H9 (cell line): ENCODE measurements at regions not wholly inside any gene's neighbourhood (a gene's known extent, or its start where the extent isn't known, plus 50 kb on each side); places are given as distances from the start of the nearest gene placed in this dataset.
A peak's percentile ranks its signal among the peaks of the same experiment; 100 is the strongest.

Experiments
- DNase-seq: peaks from one replicate; pipeline ENCODE4 v3.0.0-alpha.2; 2017
- H2AFZ ChIP-seq: one replicate; pipeline ENCODE4 v1.6.1; 2013; ENCODE audit warnings: mild to moderate bottlenecking, low read length, control low read depth, moderate library complexity
- H2AK5ac ChIP-seq: 2 replicates; pipeline ENCODE4 v1.6.1; 2013; ENCODE audit warnings: low read length, control low read depth, mixed read lengths; ENCODE audit not compliant: insufficient read length
- H2BK120ac ChIP-seq: one replicate; pipeline ENCODE4 v1.6.1; 2013; ENCODE audit warnings: low read depth, mild to moderate bottlenecking, low read length, control low read depth, inconsistent platforms; ENCODE audit not compliant: poor library complexity, severe bottlenecking
- H2BK12ac ChIP-seq: 2 replicates; pipeline ENCODE4 v1.6.1; 2013; ENCODE audit warnings: low read length, control low read depth, mixed read lengths, low read depth; ENCODE audit not compliant: insufficient read length
- H2BK15ac ChIP-seq: 2 replicates; pipeline ENCODE4 v1.6.1; 2013; ENCODE audit warnings: low read depth, low read length, control low read depth
- H2BK20ac ChIP-seq: one replicate; pipeline ENCODE4 v1.6.1; 2013; ENCODE audit warnings: low read depth, mild to moderate bottlenecking, low read length, control low read depth, inconsistent platforms; ENCODE audit not compliant: poor library complexity, severe bottlenecking
- H2BK5ac ChIP-seq: 2 replicates; pipeline ENCODE4 v1.6.1; 2013; ENCODE audit warnings: low read length, control low read depth, mixed read lengths; ENCODE audit not compliant: insufficient read length
- H3K14ac ChIP-seq: 2 replicates; pipeline ENCODE4 v1.6.1; 2013; ENCODE audit warnings: low read length, control low read depth; ENCODE audit not compliant: insufficient read depth
- H3K18ac ChIP-seq: 2 replicates; pipeline ENCODE4 v1.6.1; 2013; ENCODE audit warnings: low read depth, mild to moderate bottlenecking, mixed read lengths, low read length, control low read depth; ENCODE audit not compliant: insufficient read length
- H3K23ac ChIP-seq: 2 replicates; pipeline ENCODE4 v1.6.1; 2013; ENCODE audit warnings: low read length, control low read depth, mixed read lengths, low read depth; ENCODE audit not compliant: insufficient read length
- H3K23me2 ChIP-seq: 2 replicates; pipeline ENCODE4 v1.6.1; 2013; ENCODE audit warnings: low read depth, mild to moderate bottlenecking, mixed read lengths, low read length, control low read depth; ENCODE audit not compliant: insufficient read length, poor library complexity, severe bottlenecking
- H3K27ac ChIP-seq: 2 replicates; pipeline ENCODE4 v1.5.1; 2013; ENCODE audit warnings: low read length, control low read depth, mixed read lengths, low read depth; ENCODE audit not compliant: insufficient read length
- H3K27me3 ChIP-seq: 2 replicates; pipeline ENCODE4 v1.6.1; 2013; ENCODE audit warnings: low read length, control low read depth, inconsistent platforms; ENCODE audit not compliant: insufficient read depth
- H3K4ac ChIP-seq: 2 replicates; pipeline ENCODE4 v1.6.1; 2013; ENCODE audit warnings: low read depth, mild to moderate bottlenecking, control low read depth, inconsistent platforms, low read length, moderate library complexity
- H3K4me1 ChIP-seq: 2 replicates; pipeline ENCODE4 v1.6.1; 2013; ENCODE audit warnings: low read length, control low read depth, inconsistent platforms; ENCODE audit not compliant: insufficient read depth
- H3K4me2 ChIP-seq: 2 replicates; pipeline ENCODE4 v1.6.1; 2013; ENCODE audit warnings: low read length, control low read depth, mixed read lengths; ENCODE audit not compliant: insufficient read length, insufficient read depth
- H3K56ac ChIP-seq: 2 replicates; pipeline ENCODE4 v1.6.1; 2013; ENCODE audit warnings: low read depth, mild to moderate bottlenecking, mixed read lengths, low read length, control low read depth; ENCODE audit not compliant: insufficient read length
- H3K79me1 ChIP-seq: 2 replicates; pipeline ENCODE4 v1.6.1; 2013; ENCODE audit warnings: low read depth, mild to moderate bottlenecking, moderate library complexity, low read length, control low read depth, inconsistent platforms; ENCODE audit not compliant: insufficient read depth, poor library complexity, severe bottlenecking
- H3K79me2 ChIP-seq: 2 replicates; pipeline ENCODE4 v1.6.1; 2013; ENCODE audit warnings: low read length, control low read depth, inconsistent platforms; ENCODE audit not compliant: insufficient read depth
- H3K9ac ChIP-seq: 2 replicates; pipeline ENCODE4 v1.6.1; 2013; ENCODE audit warnings: low read length, control low read depth, mixed read lengths; ENCODE audit not compliant: insufficient read length; ENCODE audit errors: extremely low read depth
- H3K9me3 ChIP-seq: one replicate; pipeline ENCODE4 v1.6.1; 2013; ENCODE audit warnings: low read depth, low read length, inconsistent platforms; ENCODE audit not compliant: control insufficient read depth
- H3T11ph ChIP-seq: one replicate; pipeline ENCODE4 v1.6.1; 2013; ENCODE audit warnings: mild to moderate bottlenecking, low read length, control low read depth, inconsistent platforms
- H4K20me1 ChIP-seq: one replicate; pipeline ENCODE4 v1.6.1; 2013; ENCODE audit not compliant: control insufficient read depth, insufficient read length, insufficient read depth
- H4K5ac ChIP-seq: 2 replicates; pipeline ENCODE4 v1.6.1; 2013; ENCODE audit warnings: low read depth, mild to moderate bottlenecking, mixed read lengths, low read length, control low read depth; ENCODE audit not compliant: insufficient read length
- H4K8ac ChIP-seq: replicated peaks from 2 replicates; pipeline ENCODE4 v1.6.1; 2013; ENCODE audit warnings: low read length, control low read depth, mixed read lengths, low read depth; ENCODE audit not compliant: insufficient read length
- H4K91ac ChIP-seq: 2 replicates; pipeline ENCODE4 v1.6.1; 2013; ENCODE audit warnings: low read depth, mild to moderate bottlenecking, moderate library complexity, mixed read lengths, low read length, control low read depth; ENCODE audit not compliant: insufficient read length
- H3K27ac Mint-ChIP-seq, 3 experiments: 2 replicates in 2 of 3; 3 replicates in 1 of 3; pipeline ENCODE4 v1.8.0; 2020 to 2021; ENCODE audit warnings: mixed read lengths in 3 of 3, mild to moderate bottlenecking in 1 of 3, moderate library complexity in 1 of 3
- H3K27me3 Mint-ChIP-seq: 2 replicates; pipeline ENCODE4 v1.8.0; 2021; ENCODE audit warnings: low read depth, mild to moderate bottlenecking, moderate library complexity, mixed read lengths
- H3K36me3 Mint-ChIP-seq, 3 experiments: 2 replicates in 2 of 3; 3 replicates in 1 of 3; pipeline ENCODE4 v1.8.0; 2020 to 2021; ENCODE audit warnings: low read depth in 3 of 3, mixed read lengths in 3 of 3; ENCODE audit not compliant: insufficient read depth in 1 of 3
- H3K4me1 Mint-ChIP-seq, 2 experiments: 2 replicates each; pipeline ENCODE4 v1.8.0; 2020; ENCODE audit warnings: mixed read lengths in 2 of 2
- H3K4me3 Mint-ChIP-seq, 2 experiments: 2 replicates in 1 of 2; 3 replicates in 1 of 2; pipeline ENCODE4 v1.8.0; 2020 to 2021; ENCODE audit warnings: mild to moderate bottlenecking in 2 of 2, mixed read lengths in 2 of 2, moderate library complexity in 1 of 2
- H3K9me3 Mint-ChIP-seq, 2 experiments: 2 replicates in 1 of 2; 3 replicates in 1 of 2; pipeline ENCODE4 v1.8.0; 2020; ENCODE audit warnings: mild to moderate bottlenecking in 2 of 2, mixed read lengths in 2 of 2, moderate library complexity in 1 of 2
- WGBS: extraction: QIAGEN DNeasy Blood & Tissue Kit; methylation state at CpG from one replicate; pipeline ENCODE4 v1.1.7; 2013; ENCODE audit warnings: missing lambda C conversion rate, low lambda C conversion rate, mixed read lengths; ENCODE audit not compliant: insufficient read length; ENCODE audit errors: extremely low coverage; 5-methylcytosine and 5-hydroxymethylcytosine counted together
- TF ChIP-seq, protein P1 (sequence below): fragments of 200-600 bp; sonication (generic); conservative IDR thresholded peaks from 3 replicates; pipeline ENCODE4 v1.8.0; 2021; ENCODE audit warnings: antibody characterized with exemption, mild to moderate bottlenecking

DNA sequence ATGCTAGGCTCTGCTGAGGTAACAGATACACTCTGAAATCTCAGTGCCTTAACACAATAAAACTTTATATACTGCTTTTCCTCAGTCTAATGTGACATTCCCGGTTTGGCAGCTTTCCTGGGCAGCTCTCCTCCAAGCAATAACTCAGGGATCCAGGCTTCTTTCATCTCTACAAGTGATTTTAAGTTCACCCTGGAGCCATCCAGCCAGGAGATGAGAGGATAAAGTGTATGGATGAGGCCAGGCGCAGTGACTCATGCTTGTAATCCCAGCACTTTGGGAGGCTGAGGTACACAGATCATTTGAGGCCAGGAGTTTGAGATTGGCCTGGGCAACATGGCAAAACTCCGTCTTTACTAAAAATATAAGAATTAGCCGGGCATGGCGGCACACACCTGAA lies 147.2 kb downstream of the UTP18 start:
- Histone ChIP-seq H3K4ac (no peak overlapping the region), H3K79me2 (no peaks in the 10 kb centered on the region)

More for the DNA sequence above, 147.2 kb downstream of the UTP18 start:
- no peak overlapping the region for H3K4me2 ChIP-seq
- no peaks in the 10 kb centered on the region for H3K9me3 ChIP-seq
- no peak overlapping the region for H3K23ac ChIP-seq
- H3K9me3 Mint-ChIP-seq = no peaks in the 10 kb centered on the region
- H3K4me3 Mint-ChIP-seq = no peak overlapping the region
- H3K14ac ChIP-seq = no peak overlapping the region
- H2BK15ac ChIP-seq = no peak overlapping the region
- H2BK5ac ChIP-seq = no peak overlapping the region
- H4K91ac ChIP-seq = no peak overlapping the region
- H3K56ac ChIP-seq = no peak overlapping the region
- no peak overlapping the region for H2AK5ac ChIP-seq
- no peak overlapping the region for H4K5ac ChIP-seq
- DNase-seq = no peak
- no CpG with 5 or more reads among the region's 5 CpGs for WGBS
- no peaks in the 10 kb centered on the region for H3K23me2 ChIP-seq
- no peaks in the 10 kb centered on the region for H4K20me1 ChIP-seq
- H4K8ac ChIP-seq = no peak overlapping the region
- no peaks in the 10 kb centered on the region for H3K4me1 ChIP-seq
- peaks cover 8% of the 10 kb centered on the region for H3K27me3 Mint-ChIP-seq
- H2BK120ac ChIP-seq = no peak overlapping the region
- H2BK20ac ChIP-seq = no peak overlapping the region
- TF ChIP-seq, protein P1, sequence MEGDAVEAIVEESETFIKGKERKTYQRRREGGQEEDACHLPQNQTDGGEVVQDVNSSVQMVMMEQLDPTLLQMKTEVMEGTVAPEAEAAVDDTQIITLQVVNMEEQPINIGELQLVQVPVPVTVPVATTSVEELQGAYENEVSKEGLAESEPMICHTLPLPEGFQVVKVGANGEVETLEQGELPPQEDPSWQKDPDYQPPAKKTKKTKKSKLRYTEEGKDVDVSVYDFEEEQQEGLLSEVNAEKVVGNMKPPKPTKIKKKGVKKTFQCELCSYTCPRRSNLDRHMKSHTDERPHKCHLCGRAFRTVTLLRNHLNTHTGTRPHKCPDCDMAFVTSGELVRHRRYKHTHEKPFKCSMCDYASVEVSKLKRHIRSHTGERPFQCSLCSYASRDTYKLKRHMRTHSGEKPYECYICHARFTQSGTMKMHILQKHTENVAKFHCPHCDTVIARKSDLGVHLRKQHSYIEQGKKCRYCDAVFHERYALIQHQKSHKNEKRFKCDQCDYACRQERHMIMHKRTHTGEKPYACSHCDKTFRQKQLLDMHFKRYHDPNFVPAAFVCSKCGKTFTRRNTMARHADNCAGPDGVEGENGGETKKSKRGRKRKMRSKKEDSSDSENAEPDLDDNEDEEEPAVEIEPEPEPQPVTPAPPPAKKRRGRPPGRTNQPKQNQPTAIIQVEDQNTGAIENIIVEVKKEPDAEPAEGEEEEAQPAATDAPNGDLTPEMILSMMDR = no peak
- H3K18ac ChIP-seq = no peak overlapping the region
- no peak overlapping the region for H2BK12ac ChIP-seq
- peaks cover 9% of the 10 kb centered on the region in 2 experiments for H3K4me1 Mint-ChIP-seq
- H3K36me3 Mint-ChIP-seq = no peaks in the 10 kb centered on the region
- H3K27ac ChIP-seq = no peak overlapping the region
- no peaks in the 10 kb centered on the region for H3K27me3 ChIP-seq
- H2AFZ ChIP-seq = no peak overlapping the region
- no peak overlapping the region for H3K9ac ChIP-seq
- H3K79me1 ChIP-seq = no peaks in the 10 kb centered on the region
- no peak overlapping the region for H3T11ph ChIP-seq
- H3K27ac Mint-ChIP-seq = peak overlapping the region in 1 of 3 experiments; percentile 32; a peak in 1 of 7 replicates
